H1 (cell line): ENCODE measurements at regions not wholly inside any gene's neighbourhood (a gene's known extent, or its start where the extent isn't known, plus 50 kb on each side); places are given as distances from the start of the nearest gene placed in this dataset.

Experiments
- CTCF ChIA-PET: fragments of 300-600 bp; sonication (Branson Sonifier 250); formaldehyde crosslinking; loops from one replicate; lab custom pipeline; 2021; ENCODE audit not compliant: partially characterized antibody; lab: Charles Lee
- POLR2A ChIA-PET: fragments of 300-600 bp; sonication (Branson Sonifier 250); formaldehyde crosslinking; loops from one replicate; lab custom pipeline; 2021; ENCODE audit warnings: inconsistent platforms; ENCODE audit not compliant: partially characterized antibody; lab: Charles Lee
- DNase-seq, 2 experiments: peaks; one replicate each; pipeline versions ENCODE4 v3.0.0 to v3.0.0-alpha.2; 2010 to 2022; ENCODE audit warnings: low spot score in 2 of 2, low read depth in 1 of 2, mixed read lengths in 1 of 2
- FAIRE-seq: peaks from 2 replicates; lab custom pipeline; 2011; peaks lifted over from hg19 to GRCh38; lab: Jason Lieb, UNC
- H2AFZ ChIP-seq: 2 replicates; pipeline ENCODE4 v1.8.1; 2012; ENCODE audit warnings: low read length, inconsistent platforms
- H2AK5ac ChIP-seq: 2 replicates; pipeline ENCODE4 v1.6.1; 2013; ENCODE audit warnings: low read depth, low read length
- H2BK120ac ChIP-seq: replicated peaks from 2 replicates; pipeline ENCODE3; 2013; ENCODE audit warnings: low read depth, low read length, inconsistent platforms
- H2BK12ac ChIP-seq: 2 replicates; pipeline ENCODE4 v1.6.1; 2013; ENCODE audit warnings: low read depth, low read length
- H2BK15ac ChIP-seq: 2 replicates; pipeline ENCODE4 v1.6.1; 2013; ENCODE audit warnings: low read length
- H2BK20ac ChIP-seq: 2 replicates; pipeline ENCODE4 v1.6.1; 2013; ENCODE audit warnings: low read length
- H2BK5ac ChIP-seq: 2 replicates; pipeline ENCODE4 v1.6.1; 2013; ENCODE audit warnings: low read depth, low read length
- H3K14ac ChIP-seq: 2 replicates; pipeline ENCODE4 v1.6.1; 2013; ENCODE audit warnings: inconsistent platforms; ENCODE audit not compliant: insufficient read length
- H3K18ac ChIP-seq: 2 replicates; pipeline ENCODE4 v1.6.1; 2013; ENCODE audit warnings: low read length; ENCODE audit errors: extremely low read depth
- H3K23ac ChIP-seq: 2 replicates; pipeline ENCODE4 v1.6.1; 2013; ENCODE audit warnings: inconsistent platforms; ENCODE audit not compliant: insufficient read length
- H3K23me2 ChIP-seq: 2 replicates; pipeline ENCODE4 v1.6.1; 2013; ENCODE audit warnings: low read depth, low read length
- H3K27ac ChIP-seq: 2 replicates; pipeline ENCODE4 v1.6.1; 2011; ENCODE audit warnings: low read depth, low read length, inconsistent platforms
- H3K27me3 ChIP-seq, 4 experiments: replicated peaks in 1 of 4; 1 replicate in 1 of 4; 2 replicates in 3 of 4; pipeline versions ENCODE4 v1.6.1 to v1.8.1; 2011 to 2013; ENCODE audit warnings: low read length in 3 of 4, mild to moderate bottlenecking in 3 of 4, inconsistent platforms in 2 of 4, mixed read lengths in 2 of 4, moderate library complexity in 1 of 4; ENCODE audit not compliant: control insufficient read depth in 3 of 4, insufficient read depth in 3 of 4; ENCODE audit errors: extremely low read depth in 1 of 4
- H3K36me3 ChIP-seq, 4 experiments: 2 replicates each; pipeline versions ENCODE4 v1.6.1 to v1.8.1; 2011 to 2013; ENCODE audit warnings: mild to moderate bottlenecking in 4 of 4, low read length in 3 of 4, moderate library complexity in 2 of 4, control low read depth in 1 of 4, inconsistent platforms in 1 of 4; ENCODE audit not compliant: insufficient read depth in 4 of 4, control insufficient read depth in 2 of 4
- H3K4ac ChIP-seq: replicated peaks from 2 replicates; pipeline ENCODE3; 2013; ENCODE audit warnings: low read length, low read depth, mixed read lengths, inconsistent platforms; ENCODE audit not compliant: insufficient read length
- H3K4me1 ChIP-seq, 4 experiments: replicated peaks in 1 of 4; 1 replicate in 1 of 4; 2 replicates in 3 of 4; pipeline versions ENCODE4 v1.6.1 to v1.8.1; 2011 to 2013; ENCODE audit warnings: low read length in 3 of 4, inconsistent platforms in 2 of 4, mixed read lengths in 1 of 4; ENCODE audit not compliant: insufficient read depth in 4 of 4, control insufficient read depth in 3 of 4
- H3K4me2 ChIP-seq, 2 experiments: 2 replicates each; pipeline versions ENCODE4 v1.6.1 to v1.8.1; 2011 to 2013; ENCODE audit warnings: low read depth in 2 of 2, low read length in 2 of 2, control low read depth in 1 of 2, inconsistent platforms in 1 of 2, mild to moderate bottlenecking in 1 of 2; ENCODE audit not compliant: insufficient read depth in 1 of 2
- H3K4me3 ChIP-seq, 4 experiments: fragments of 200-600, 300-600 bp in 1 of 4; sonication (generic), shearing (Covaris generic), sonication (Bioruptor Twin) in 1 of 4; 2 replicates each; pipeline versions ENCODE4 v1.5.1 to v1.8.1; 2011 to 2016; ENCODE audit warnings: low read length in 4 of 4, low read depth in 3 of 4, control low read depth in 2 of 4, inconsistent platforms in 2 of 4, mild to moderate bottlenecking in 2 of 4, mixed read lengths in 1 of 4, moderate library complexity in 1 of 4; ENCODE audit not compliant: insufficient read depth in 2 of 4; ENCODE audit errors: extremely low read depth in 1 of 4
- H3K56ac ChIP-seq: replicated peaks from 2 replicates; pipeline ENCODE3; 2013; ENCODE audit warnings: low read depth, mild to moderate bottlenecking, mixed read lengths, low read length, inconsistent platforms; ENCODE audit not compliant: insufficient read length
- H3K79me1 ChIP-seq: 2 replicates; pipeline ENCODE4 v1.6.1; 2013; ENCODE audit warnings: low read depth, low read length, control low read depth
- H3K79me2 ChIP-seq, 2 experiments: 2 replicates each; pipeline versions ENCODE4 v1.6.1 to v1.8.1; 2012 to 2013; ENCODE audit warnings: low read length in 2 of 2, mild to moderate bottlenecking in 2 of 2, inconsistent platforms in 1 of 2; ENCODE audit not compliant: insufficient read depth in 2 of 2, control insufficient read depth in 1 of 2
- H3K9ac ChIP-seq, 4 experiments: replicated peaks in 1 of 4; 1 replicate in 1 of 4; 2 replicates in 3 of 4; pipeline versions ENCODE4 v1.6.1 to v1.8.1; 2011 to 2013; ENCODE audit warnings: low read depth in 3 of 4, low read length in 3 of 4, control low read depth in 2 of 4, mild to moderate bottlenecking in 2 of 4, moderate library complexity in 2 of 4, inconsistent platforms in 1 of 4; ENCODE audit errors: extremely low read depth in 1 of 4
- H3K9me3 ChIP-seq, 2 experiments: 2 replicates each; pipeline versions ENCODE4 v1.6.1 to v1.8.1; 2012 to 2013; ENCODE audit warnings: mild to moderate bottlenecking in 2 of 2, moderate library complexity in 2 of 2, control low read depth in 1 of 2, inconsistent platforms in 1 of 2, low read depth in 1 of 2, low read length in 1 of 2, mixed read lengths in 1 of 2; ENCODE audit not compliant: insufficient read depth in 2 of 2
- H4K20me1 ChIP-seq, 2 experiments: replicated peaks in 1 of 2; 2 replicates each; pipeline versions ENCODE3 to v1.8.1; 2011 to 2013; ENCODE audit warnings: inconsistent platforms in 2 of 2, low read length in 2 of 2, mild to moderate bottlenecking in 1 of 2; ENCODE audit not compliant: insufficient read depth in 2 of 2, control insufficient read depth in 1 of 2
- H4K5ac ChIP-seq: 2 replicates; pipeline ENCODE4 v1.6.1; 2013; ENCODE audit warnings: low read length, low read depth, mixed read lengths, inconsistent platforms; ENCODE audit not compliant: insufficient read length
- H4K8ac ChIP-seq: 2 replicates; pipeline ENCODE4 v1.8.0; 2013; ENCODE audit warnings: mild to moderate bottlenecking, moderate library complexity, low read length, inconsistent platforms; ENCODE audit not compliant: insufficient read depth; ENCODE audit errors: extremely low read depth
- H4K91ac ChIP-seq: replicated peaks from 2 replicates; pipeline ENCODE3; 2013; ENCODE audit warnings: low read length, mixed read lengths, inconsistent platforms; ENCODE audit not compliant: insufficient read length
- CBX5 ChIP-seq: fragments of 300-800, 300-1000 bp; sonication (generic); IDR thresholded peaks from 2 replicates; pipeline ENCODE4 v1.7.1; 2016; ENCODE audit warnings: antibody characterized with exemption, low read length, low read depth
- EP300 ChIP-seq, 2 experiments: IDR thresholded peaks; 1 replicate in 1 of 2; 2 replicates in 1 of 2; pipeline ENCODE4 v1.6.1; 2011 to 2012; ENCODE audit warnings: low read depth in 2 of 2, low read length in 2 of 2, mild to moderate bottlenecking in 2 of 2, borderline replicate concordance in 1 of 2, inconsistent platforms in 1 of 2, moderate library complexity in 1 of 2
- HDAC2 ChIP-seq, 2 experiments: fragments of 300-600 bp in 1 of 2; sonication (generic) in 1 of 2; IDR thresholded peaks; 2 replicates each; pipeline ENCODE4 v1.6.1; 2011 to 2012; ENCODE audit warnings: low read depth in 2 of 2, low read length in 2 of 2, mild to moderate bottlenecking in 2 of 2, moderate library complexity in 2 of 2, borderline replicate concordance in 1 of 2, inconsistent platforms in 1 of 2
- RNF2 ChIP-seq: fragments of 200-900, 300-1000 bp; sonication (generic); IDR thresholded peaks from 2 replicates; pipeline ENCODE4 v1.7.1; 2016; ENCODE audit warnings: borderline replicate concordance, low read depth, mild to moderate bottlenecking, antibody characterized with exemption, low read length; ENCODE audit not compliant: poor library complexity, severe bottlenecking; ENCODE audit errors: missing control alignments
- TCF12 ChIP-seq: IDR thresholded peaks from 2 replicates; pipeline ENCODE4 v1.6.1; 2011; ENCODE audit warnings: low read depth, mild to moderate bottlenecking, low read length
- WGBS, 2 experiments: shearing (Covaris generic) in 1 of 2; methylation state at CpG; one replicate each; pipeline versions ENCODE4 v1.1.6 to v1.1.7; 2013 to 2015; ENCODE audit warnings: low lambda C conversion rate in 2 of 2, mixed read lengths in 2 of 2, inconsistent platforms in 1 of 2, low coverage in 1 of 2, missing lambda C conversion rate in 1 of 2; ENCODE audit not compliant: insufficient replicate concordance in 2 of 2, insufficient coverage in 1 of 2, insufficient read length in 1 of 2; ENCODE audit errors: extremely low coverage in 1 of 2, missing lambda C conversion rate in 1 of 2; 5-methylcytosine and 5-hydroxymethylcytosine counted together

DNA sequence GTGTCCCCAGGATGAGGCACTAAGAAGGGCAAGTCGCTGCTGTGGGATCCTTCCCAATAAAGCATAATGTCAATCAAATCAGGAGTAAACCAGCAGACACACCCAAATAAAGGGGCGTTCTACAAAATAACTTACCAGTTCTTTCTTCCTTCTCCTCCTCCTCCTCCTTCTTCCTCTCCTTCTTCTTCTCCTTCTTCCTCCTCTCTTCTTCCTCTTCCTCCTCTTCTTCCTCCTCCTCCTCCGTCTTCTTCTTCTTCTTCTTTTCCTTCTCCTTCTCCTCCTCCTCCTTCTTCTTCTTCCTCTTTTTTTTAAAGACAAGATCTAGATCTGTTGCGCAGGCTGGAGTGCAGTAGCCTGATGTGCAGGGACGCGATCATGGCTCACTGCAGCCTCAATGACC lies 225.8 kb downstream of the UQCRFS1 start:
- no peaks in the 10 kb centered on the region for H3K36me3 ChIP-seq
- no peak overlapping the region for H3K18ac ChIP-seq
- no peak overlapping the region for H2AK5ac ChIP-seq
- H2BK15ac ChIP-seq = no peak overlapping the region
- no peak overlapping the region for H3K56ac ChIP-seq
- no peak overlapping the region for H3K9ac ChIP-seq
- no peak overlapping the region for H2BK5ac ChIP-seq
- H3K9me3 ChIP-seq = no peaks in the 10 kb centered on the region
- H3K79me1 ChIP-seq = no peaks in the 10 kb centered on the region
- TF ChIP-seq TCF12 (no peak), CBX5 (no peak), RNF2 (no peak), HDAC2 (IDR thresholded peaks at IDR 0.05; ENCODE audit: borderline replicate concordance in 1 of 2, low read depth in 2 of 2, low read length in 2 of 2) (no peak), EP300 (IDR thresholded peaks at IDR 0.05; ENCODE audit: borderline replicate concordance in 1 of 2, low read depth in 2 of 2, low read length in 2 of 2) (no peak)
- TF ChIP-seq, all 59 proteins: peak for 0
- Histone ChIP-seq H3K4me2 (no peak overlapping the region), H3K27ac (no peak overlapping the region), H3K23me2 (no peaks in the 10 kb centered on the region; the same call in 1 of the 2 replicates), H3K4me3 (no peak overlapping the region), H2AFZ (no peak overlapping the region), H2BK20ac (no peak overlapping the region; the same call in 1 of the 2 replicates), H4K20me1 (no peaks in the 10 kb centered on the region), H3K23ac (no peak overlapping the region), H4K8ac (no peak overlapping the region), H4K91ac (no peak overlapping the region), H3K14ac (no peak overlapping the region), H3K4me1 (peaks cover 1 to 13% (median 5%) of the 10 kb centered on the region in 4 experiments; a peak in 5 of 7 replicates), H3K79me2 (no peaks in the 10 kb centered on the region), H4K5ac (no peak overlapping the region), H3K4ac (no peak overlapping the region), H2BK120ac (no peak overlapping the region), H3K27me3 (peaks cover 0 to 3% (median 0%) of the 10 kb centered on the region in 4 experiments; a peak in 2 of 7 replicates), H2BK12ac (peak overlapping the region; percentile 60; the same call in 1 of the 2 replicates)
- POLR2A ChIA-PET = no interaction called here
- 84% methylated on average over 6 of the region's 6 CpGs; no CpG with 5 or more reads in 1 of the 2 experiments for WGBS, 2 experiments
- CTCF ChIA-PET = no interaction called here
- FAIRE-seq (no peak), DNase-seq (no peak)
